Caco-2 (cell line): ENCODE measurements at regions not wholly inside any gene's neighbourhood (a gene's known extent, or its start where the extent isn't known, plus 50 kb on each side); places are given as distances from the start of the nearest gene placed in this dataset.

Source experiments
- BruUV-seq: library from RNA; stranded (reverse); fragments of 400-500 nt; replicated peaks from 2 replicates; lab custom pipeline; 2021; lab: Mats Ljungman, UMichigan
- CTCF ChIA-PET: fragments of 300-600 bp; sonication (Branson Sonifier 250); formaldehyde crosslinking; loops from one replicate; lab custom pipeline; 2022; ENCODE audit warnings: antibody characterized with exemption; lab: Charles Lee
- POLR2A ChIA-PET: fragments of 300-600 bp; sonication (Branson Sonifier 250); formaldehyde crosslinking; loops from one replicate; lab custom pipeline; 2022; ENCODE audit warnings: antibody characterized with exemption; lab: Charles Lee
- DNase-seq, 2 experiments: peaks; one replicate each; pipeline versions ENCODE4 v3.0.0 to v3.0.0-alpha.2; 2020 to 2022
- H3K27me3 ChIP-seq: replicated peaks from 2 replicates; pipeline ENCODE4 v1.6.0; 2011; ENCODE audit warnings: low read length; ENCODE audit not compliant: control insufficient read depth, insufficient read depth
- H3K36me3 ChIP-seq: 2 replicates; pipeline ENCODE4 v1.5.1; 2011; ENCODE audit warnings: low read length; ENCODE audit not compliant: control insufficient read depth, insufficient read depth
- H3K4me1 ChIP-seq: fragments of 250-450 bp; sonication (Bioruptor Pico); 2 replicates; pipeline ENCODE4 v1.5.1; 2020; ENCODE audit warnings: mild to moderate bottlenecking
- H3K4me3 ChIP-seq: 2 replicates; pipeline ENCODE4 v1.5.1; 2011; ENCODE audit warnings: low read depth, mild to moderate bottlenecking, control low read depth, low read length
- H3K9me3 ChIP-seq: fragments of 250-450 bp; sonication (Bioruptor Pico); 2 replicates; pipeline ENCODE4 v1.5.1; 2020; ENCODE audit warnings: mild to moderate bottlenecking, moderate library complexity
- H3K27ac Mint-ChIP-seq: one replicate; pipeline ENCODE4 v1.8.0; 2022; ENCODE audit warnings: mixed read lengths; ENCODE audit not compliant: unreplicated experiment
- H3K27me3 Mint-ChIP-seq: one replicate; pipeline ENCODE4 v1.8.0; 2022; ENCODE audit warnings: mixed read lengths; ENCODE audit not compliant: insufficient read depth, unreplicated experiment
- H3K36me3 Mint-ChIP-seq: one replicate; pipeline ENCODE4 v1.8.0; 2022; ENCODE audit warnings: mild to moderate bottlenecking, mixed read lengths; ENCODE audit not compliant: insufficient read depth, unreplicated experiment
- H3K4me1 Mint-ChIP-seq: one replicate; pipeline ENCODE4 v1.8.0; 2022; ENCODE audit warnings: low read depth, mixed read lengths; ENCODE audit not compliant: unreplicated experiment
- H3K4me3 Mint-ChIP-seq: one replicate; pipeline ENCODE4 v1.8.0; 2022; ENCODE audit warnings: mild to moderate bottlenecking, moderate library complexity, mixed read lengths; ENCODE audit not compliant: unreplicated experiment
- H3K9me3 Mint-ChIP-seq: one replicate; pipeline ENCODE4 v1.8.0; 2022; ENCODE audit warnings: mixed read lengths; ENCODE audit not compliant: unreplicated experiment
- CTCF ChIP-seq, 2 experiments: fragments of 200-600 bp in 1 of 2; IDR thresholded peaks; 1 replicate in 1 of 2; 2 replicates in 1 of 2; pipeline versions ENCODE4 v1.5.1 to v1.8.0; 2011 to 2022; ENCODE audit warnings: antibody characterized with exemption in 1 of 2, control low read depth in 1 of 2, inconsistent platforms in 1 of 2, low read depth in 1 of 2, low read length in 1 of 2, mild to moderate bottlenecking in 1 of 2, moderate library complexity in 1 of 2; ENCODE audit not compliant: insufficient read depth in 1 of 2, severe bottlenecking in 1 of 2, unreplicated experiment in 1 of 2
- intact Hi-C: fragments of 100-400 bp; cut with micrococcal nuclease; formaldehyde crosslinking; loops from one replicate; pipeline ENCODE4 v1.10.0; 2022; ENCODE audit not compliant: unreplicated experiment

GRCh38 chr13:29978211-29978610 lies 127.8 kb upstream of the UBL3 start:
- Histone ChIP-seq H3K4me3 (no peak overlapping the region), H3K4me1 (no peaks in the 10 kb centered on the region), H3K36me3 (no peaks in the 10 kb centered on the region), H3K9me3 (no peaks in the 10 kb centered on the region), H3K27me3 (no peaks in the 10 kb centered on the region)
- H3K27me3 Mint-ChIP-seq: no peaks in the 10 kb centered on the region
- intact Hi-C loops: no loop called here
- H3K9me3 Mint-ChIP-seq: no peaks in the 10 kb centered on the region
- no peak for TF ChIP-seq CTCF (IDR thresholded peaks at IDR 0.05; ENCODE audit: insufficient read depth in 1 of 2, low read depth in 1 of 2, low read length in 1 of 2, severe bottlenecking in 1 of 2, unreplicated experiment in 1 of 2)
- H3K4me1 Mint-ChIP-seq: no peaks in the 10 kb centered on the region
- H3K36me3 Mint-ChIP-seq: no peaks in the 10 kb centered on the region
- ChIA-PET CTCF (interaction anchor here (1.3 kb wide), 1 partner anchor 134 kb away, joined by 11 read pairs; no protein-coding TSS in a partner anchor), POLR2A (no interaction called here)
- BruUV-seq: no TSS peak
- no peak overlapping the region for H3K27ac Mint-ChIP-seq
- H3K4me3 Mint-ChIP-seq: no peak overlapping the region
- no peak for DNase-seq

- Histone ChIP-seq H3K4me3 (no peak overlapping the region), H3K36me3 (no peaks in the 10 kb centered on the region), H3K27me3 (no peaks in the 10 kb centered on the region), H3K9me3 (no peaks in the 10 kb centered on the region), H3K4me1 (no peaks in the 10 kb centered on the region)
- H3K27ac Mint-ChIP-seq: no peak overlapping the region
- no peaks in the 10 kb centered on the region for H3K9me3 Mint-ChIP-seq
- H3K27me3 Mint-ChIP-seq: no peaks in the 10 kb centered on the region
- no TSS peak for BruUV-seq
- intact Hi-C loops: no loop called here
- no peak for DNase-seq
- H3K36me3 Mint-ChIP-seq: no peaks in the 10 kb centered on the region
- no peak overlapping the region for H3K4me3 Mint-ChIP-seq
- H3K4me1 Mint-ChIP-seq: no peaks in the 10 kb centered on the region
- CTCF ChIA-PET: interaction anchor here (1.3 kb wide), 1 partner anchor 134 kb away, joined by 11 read pairs; no protein-coding TSS in a partner anchor
- TF ChIP-seq CTCF (IDR thresholded peaks at IDR 0.05; ENCODE audit: insufficient read depth in 1 of 2, low read depth in 1 of 2, low read length in 1 of 2, severe bottlenecking in 1 of 2, unreplicated experiment in 1 of 2): no peak
- POLR2A ChIA-PET: interaction anchor here (0.5 kb wide), 1 partner anchor 383 kb away, joined by 3 read pairs; no protein-coding TSS in a partner anchor
Measured at GRCh38 chr13:29977476-29978120, 127.2 kb upstream of the UBL3 start.

- Histone ChIP-seq H3K36me3 (no peaks in the 10 kb centered on the region), H3K4me1 (no peaks in the 10 kb centered on the region), H3K9me3 (no peaks in the 10 kb centered on the region), H3K27me3 (no peaks in the 10 kb centered on the region), H3K4me3 (no peak overlapping the region)
- peaks cover 2% of the 10 kb centered on the region for H3K27me3 Mint-ChIP-seq
- intact Hi-C loops: no loop called here
- H3K9me3 Mint-ChIP-seq: no peaks in the 10 kb centered on the region
- H3K4me3 Mint-ChIP-seq: no peak overlapping the region
- H3K4me1 Mint-ChIP-seq: no peaks in the 10 kb centered on the region
- CTCF ChIA-PET: no interaction called here
- H3K36me3 Mint-ChIP-seq: no peaks in the 10 kb centered on the region
- TF ChIP-seq CTCF (IDR thresholded peaks at IDR 0.05; ENCODE audit: insufficient read depth in 1 of 2, low read depth in 1 of 2, low read length in 1 of 2, severe bottlenecking in 1 of 2, unreplicated experiment in 1 of 2): no peak
- BruUV-seq: no TSS peak
- POLR2A ChIA-PET: no interaction called here
- no peak overlapping the region for H3K27ac Mint-ChIP-seq
- DNase-seq: no peak
Measured at GRCh38 chr13:29976535-29976934, 126.1 kb upstream of the UBL3 start.
